ENCODE measurements at regions not wholly inside any gene's neighbourhood (a gene's known extent, or its start where the extent isn't known, plus 50 kb on each side); places are given as distances from the start of the nearest gene placed in this dataset.

DNA sequence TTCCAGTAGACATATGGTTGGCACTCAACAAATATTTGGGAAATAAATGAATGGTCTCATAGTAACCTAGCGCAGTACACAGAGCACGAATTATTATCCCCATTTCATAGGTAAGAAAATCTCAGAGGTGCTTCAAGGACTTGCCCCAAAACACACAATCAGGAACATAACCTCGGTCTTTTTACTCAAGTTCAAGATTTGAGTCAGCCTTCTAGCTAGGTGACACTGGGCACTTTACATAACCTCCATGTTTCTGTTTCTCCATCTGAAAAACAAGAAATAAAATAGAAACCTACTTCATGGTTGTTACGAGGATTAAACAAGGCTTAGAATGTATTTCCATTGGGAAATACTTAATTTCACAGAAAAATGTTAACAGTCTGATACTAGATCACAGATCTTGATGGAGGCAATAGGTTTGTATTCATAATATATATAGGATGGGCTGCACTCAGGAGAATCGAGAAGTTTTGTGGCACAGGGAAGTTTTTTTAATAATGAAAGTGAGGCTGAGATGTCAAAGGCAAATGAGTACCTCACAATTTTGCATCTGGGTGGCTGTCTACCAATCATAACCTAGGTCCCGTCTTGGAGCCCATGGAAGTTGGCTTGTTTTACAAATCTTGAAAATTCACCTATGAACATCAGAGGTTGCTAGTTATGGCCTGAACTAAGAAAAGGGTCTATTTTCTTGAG lies 147.4 kb upstream of the ZC3H12C start:
- TF ChIP-seq CTCF (IDR thresholded peaks at IDR 0.05; ENCODE audit: insufficient read depth, low read depth, low read length) = no peak
- TF ChIP-seq EZH2 (IDR thresholded peaks at IDR 0.05; ENCODE audit: insufficient read depth, low read length) = no peak
